ENCODE measurements at regions not wholly inside any gene's neighbourhood (a gene's known extent, or its start where the extent isn't known, plus 50 kb on each side); places are given as distances from the start of the nearest gene placed in this dataset.
"Not testable (repeated sequence)": the region's sequence is repeated elsewhere in the genome, so short reads cannot be mapped to it uniquely, and the experiment has no call there.

DNA sequence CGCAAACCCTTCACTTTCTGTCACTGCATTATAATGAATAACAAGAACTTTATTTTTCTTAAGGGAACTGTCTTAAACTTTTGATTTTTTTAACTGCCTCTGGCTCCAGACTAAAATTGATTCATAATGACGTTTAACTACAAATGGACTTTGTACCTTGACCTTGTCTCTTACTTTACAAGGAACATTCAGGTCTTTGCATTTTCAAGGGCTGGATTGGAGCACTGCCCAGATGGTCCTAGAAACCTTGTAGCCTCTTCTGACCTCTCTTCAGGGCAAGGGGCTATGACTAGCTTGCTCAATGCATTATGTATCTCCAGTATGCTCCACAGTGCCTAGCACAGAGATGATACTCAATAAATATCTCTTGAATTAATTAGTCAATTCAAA lies 612.6 kb upstream of the CLINT1 start:
- DNase-seq, result no peak

GRCh38 chr5:158470764-158471534 lies 612.0 kb upstream of the CLINT1 start:
- no peak for DNase-seq

GRCh38 chr5:158468444-158468843 lies 609.5 kb upstream of the CLINT1 start:
- no peak for DNase-seq

DNA sequence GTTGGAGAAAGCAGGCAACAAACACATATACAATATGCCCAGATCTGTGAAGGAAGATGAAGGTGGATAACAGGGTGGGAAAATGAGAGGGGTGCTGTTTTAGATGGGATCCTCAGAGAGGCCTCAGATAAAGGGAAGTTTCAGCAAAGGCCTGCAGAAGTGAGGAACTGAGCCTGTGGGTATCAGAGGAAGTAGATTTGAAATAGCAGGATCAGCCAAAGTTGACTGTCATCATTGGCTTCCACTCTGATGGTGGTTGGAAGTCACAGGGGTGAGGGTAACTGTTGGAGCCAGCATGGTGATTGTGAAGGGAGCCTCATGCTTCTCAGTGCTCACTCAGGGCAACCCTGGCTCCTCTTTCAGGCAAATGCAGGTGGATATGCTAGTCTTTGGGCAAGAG lies 607.2 kb upstream of the CLINT1 start:
- no peak for DNase-seq

DNA sequence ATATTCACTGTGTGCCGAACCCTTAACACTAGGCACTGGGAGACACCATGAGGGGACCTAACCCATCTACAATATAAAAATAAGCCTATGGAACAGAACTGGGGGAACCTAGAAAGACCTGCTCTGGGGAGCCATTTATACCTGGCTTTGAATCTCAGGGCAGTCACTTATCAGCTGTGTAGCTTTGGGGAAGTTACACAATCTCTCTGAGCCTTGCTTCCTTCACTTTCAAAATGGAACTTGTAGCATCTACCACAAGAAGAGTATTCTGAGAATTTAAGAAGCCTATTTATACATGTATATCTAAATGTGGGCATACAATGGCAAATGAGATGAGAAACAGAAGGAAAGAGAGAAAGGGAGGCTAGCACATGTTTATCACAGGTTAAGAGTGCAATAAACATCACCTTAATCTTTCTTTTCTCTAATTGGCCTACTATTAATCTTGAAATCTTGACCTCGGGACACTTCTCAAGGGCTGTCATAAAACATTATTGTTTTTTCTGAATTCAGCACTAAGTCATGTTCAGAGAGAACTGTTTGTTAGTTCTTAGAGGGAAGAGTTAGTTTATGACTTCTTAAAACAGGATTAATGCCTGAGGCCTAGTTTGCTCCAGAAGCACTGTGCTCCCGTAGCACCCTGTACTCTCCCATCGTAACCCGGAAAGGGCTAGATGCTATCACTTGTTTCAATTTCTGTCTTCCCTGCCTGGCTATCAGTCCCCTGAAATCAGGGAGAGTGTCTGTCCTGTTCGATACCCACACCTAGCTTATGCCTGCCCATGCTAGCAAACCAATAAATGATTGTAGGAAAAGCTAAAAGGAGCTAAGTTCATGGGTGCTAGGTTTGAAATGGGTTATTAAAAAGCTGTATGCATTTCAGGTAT lies 606.4 kb upstream of the CLINT1 start:
- no peak for DNase-seq

DNA sequence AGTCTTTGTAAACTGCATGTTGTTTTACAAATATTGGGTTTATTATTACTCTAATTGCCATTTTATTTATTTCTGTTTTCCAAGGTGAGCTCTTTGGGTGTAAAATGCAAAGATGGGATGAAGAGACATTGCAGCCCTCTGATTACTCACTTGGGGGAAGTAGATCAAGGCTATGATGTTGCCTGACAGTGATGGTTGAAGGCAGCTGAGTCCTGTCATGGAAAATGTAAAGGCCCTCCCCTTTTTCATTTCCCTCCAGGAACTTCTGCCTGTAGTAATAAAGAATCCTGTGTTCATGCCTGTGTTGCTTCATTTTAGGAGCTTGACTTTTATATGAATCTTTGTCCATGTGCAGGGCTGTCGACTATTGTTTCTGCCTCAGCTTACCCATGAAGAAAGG lies 605.4 kb upstream of the CLINT1 start:
- DNase-seq, result no peak

DNA sequence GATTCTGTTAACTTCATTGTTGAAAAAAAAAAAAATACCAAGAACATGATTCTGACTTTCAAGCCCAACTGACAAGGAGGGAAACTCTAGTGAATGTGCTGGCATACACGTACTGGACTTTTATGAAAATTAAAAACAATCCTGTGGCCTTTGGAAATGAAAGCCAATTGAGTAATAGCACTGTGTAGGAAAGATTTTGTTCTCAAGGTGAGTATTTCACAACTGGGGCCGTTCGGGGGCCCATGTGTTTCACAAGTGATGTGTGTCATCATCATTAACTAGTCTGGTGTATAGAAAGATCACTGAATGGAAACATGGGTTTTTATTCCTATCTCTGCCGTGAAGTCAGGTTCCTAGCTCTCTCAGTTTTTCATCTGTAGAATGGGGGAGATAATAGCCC lies 605.0 kb upstream of the CLINT1 start:
- no peak for DNase-seq

DNA sequence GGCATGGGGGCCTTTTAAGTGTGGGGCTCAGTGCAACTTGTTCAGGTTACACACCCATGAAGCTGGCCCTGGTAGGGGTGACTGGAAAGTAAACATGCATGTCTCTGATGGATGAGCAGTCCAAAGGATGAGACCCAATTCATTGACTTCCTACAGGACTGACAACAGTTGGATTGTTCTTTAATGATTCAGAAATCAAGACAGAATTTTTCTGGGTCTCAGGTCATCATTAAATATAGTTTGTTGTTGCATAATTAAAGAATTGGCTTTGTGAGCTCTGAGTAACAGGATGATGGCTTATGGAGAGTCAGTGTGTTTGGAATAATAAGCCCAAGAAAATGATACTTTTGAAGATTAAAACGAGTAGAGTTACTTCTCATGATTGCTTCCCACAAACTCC lies 604.2 kb upstream of the CLINT1 start:
- DNase-seq, result no peak

DNA sequence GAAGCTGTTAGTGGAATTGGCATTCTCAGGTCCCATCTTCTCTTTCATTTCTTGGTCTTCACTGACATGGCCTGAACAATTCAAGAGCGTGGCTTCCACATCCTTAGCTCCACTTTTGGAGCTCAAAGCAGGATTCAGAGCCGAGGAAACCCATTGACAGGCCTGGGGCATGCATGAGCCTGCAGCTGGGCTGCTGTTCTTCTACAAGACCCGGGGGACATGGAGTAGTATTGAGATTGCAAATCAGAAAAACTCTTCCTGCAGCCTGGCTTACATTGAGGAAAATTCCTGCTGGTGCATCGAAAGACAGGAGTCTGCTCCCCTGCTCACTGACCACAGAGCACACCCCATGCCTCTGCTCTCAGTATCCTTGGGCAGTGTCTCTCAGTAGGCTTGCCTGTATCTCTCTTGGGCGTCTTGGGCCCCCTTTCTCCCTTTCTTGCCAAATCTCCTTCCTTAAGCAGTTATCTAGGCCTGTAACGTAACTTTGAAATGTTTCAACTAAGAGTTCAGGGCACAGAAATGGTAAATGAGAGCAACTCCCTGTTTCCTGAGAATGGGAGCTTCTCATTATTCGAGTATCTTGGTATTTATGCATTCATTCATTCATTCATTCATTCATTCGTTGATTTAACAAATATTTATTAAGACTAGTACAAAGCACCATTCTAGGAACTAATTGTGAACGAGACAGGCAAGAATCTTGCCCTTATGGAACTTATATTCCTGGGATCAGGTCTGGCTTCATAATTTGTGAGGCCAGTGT lies 603.6 kb upstream of the CLINT1 start:
- no peak for DNase-seq

DNA sequence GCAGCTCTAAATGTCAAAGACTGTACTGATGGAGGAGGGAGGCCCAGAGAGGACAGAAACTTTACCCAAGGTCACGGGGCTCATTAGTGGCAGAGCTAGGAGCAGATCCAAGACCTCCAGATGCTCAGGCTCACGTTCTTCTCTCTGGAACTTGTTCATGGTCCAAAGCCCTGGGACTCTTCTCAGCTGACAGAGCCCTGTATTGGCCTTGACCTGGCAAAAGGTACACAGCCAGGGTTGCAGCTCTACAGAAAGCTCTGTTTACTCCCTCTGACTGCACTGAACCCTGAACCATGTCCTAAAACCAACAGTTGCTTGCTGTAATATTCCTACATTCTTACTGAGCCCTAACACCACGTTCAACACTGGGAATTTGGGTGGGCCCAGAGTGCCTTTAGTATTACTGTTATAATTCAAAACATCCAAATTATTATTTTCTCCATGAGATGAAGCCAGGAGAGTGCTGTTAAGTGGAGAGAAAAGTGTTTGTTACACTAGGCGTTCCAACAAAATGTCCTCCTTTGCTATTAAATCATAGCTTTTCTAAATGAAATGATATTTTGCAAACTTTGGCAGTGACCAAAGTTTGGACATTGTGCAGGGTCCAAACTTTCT lies 602.4 kb upstream of the CLINT1 start:
- no peak for DNase-seq

DNA sequence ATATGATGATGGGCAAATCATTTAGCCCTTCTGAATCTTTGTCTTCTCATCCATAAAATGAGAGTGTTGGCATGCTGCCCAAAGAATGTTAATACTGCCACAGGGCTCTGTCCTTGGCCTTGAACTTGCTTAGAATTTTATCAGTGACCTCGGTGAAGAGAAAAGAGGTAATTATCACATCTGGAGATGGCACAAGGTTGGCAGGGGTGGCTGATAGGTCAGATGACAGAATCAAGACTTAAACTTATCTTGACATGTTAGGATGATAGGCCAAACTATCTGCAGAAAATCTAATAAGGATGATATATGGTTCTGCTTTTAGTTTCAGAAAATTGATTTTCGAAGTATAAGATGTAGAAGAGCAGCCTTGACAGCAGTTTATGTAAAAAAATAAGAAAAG lies 599.1 kb upstream of the CLINT1 start:
- DNase-seq, result no peak

GRCh38 chr5:158456756-158457155 lies 597.8 kb upstream of the CLINT1 start:
- no peak for DNase-seq

GRCh38 chr5:158456241-158456640 lies 597.3 kb upstream of the CLINT1 start:
- no peak for DNase-seq

DNA sequence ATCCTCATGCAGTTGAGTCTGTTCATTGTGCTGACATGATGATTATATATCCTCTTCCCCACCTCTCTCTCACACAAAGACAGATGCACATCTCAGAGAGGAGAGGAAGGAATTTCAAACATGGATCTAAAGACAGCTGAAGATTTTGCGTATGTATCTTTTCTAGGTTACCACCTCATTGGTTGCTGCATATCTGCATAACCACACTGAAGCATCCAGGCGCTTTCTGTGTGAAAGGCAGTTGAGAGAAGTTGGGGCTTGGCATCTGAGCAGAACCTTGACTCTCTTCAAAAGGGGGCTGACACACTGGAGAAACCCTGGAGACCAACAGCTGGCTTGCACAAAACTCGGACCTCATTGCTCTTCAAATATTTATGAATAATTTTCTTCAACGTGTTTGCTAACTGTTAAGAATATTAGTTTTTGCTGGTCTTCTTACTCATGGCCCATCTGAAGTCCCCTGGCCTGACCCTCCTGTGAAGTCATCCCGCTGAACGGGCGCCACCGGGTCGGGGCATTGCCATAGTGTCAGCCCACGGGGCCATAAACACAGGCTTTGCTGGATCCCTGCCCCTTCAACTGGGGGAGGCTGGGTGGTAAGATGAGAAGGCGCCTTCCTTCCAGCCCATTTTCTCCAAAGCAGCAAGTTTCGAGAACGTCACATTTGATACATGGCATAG lies 593.2 kb upstream of the CLINT1 start:
- DNase-seq, result no peak

GRCh38 chr5:158451203-158451992 lies 592.5 kb upstream of the CLINT1 start:
- no peak for DNase-seq

DNA sequence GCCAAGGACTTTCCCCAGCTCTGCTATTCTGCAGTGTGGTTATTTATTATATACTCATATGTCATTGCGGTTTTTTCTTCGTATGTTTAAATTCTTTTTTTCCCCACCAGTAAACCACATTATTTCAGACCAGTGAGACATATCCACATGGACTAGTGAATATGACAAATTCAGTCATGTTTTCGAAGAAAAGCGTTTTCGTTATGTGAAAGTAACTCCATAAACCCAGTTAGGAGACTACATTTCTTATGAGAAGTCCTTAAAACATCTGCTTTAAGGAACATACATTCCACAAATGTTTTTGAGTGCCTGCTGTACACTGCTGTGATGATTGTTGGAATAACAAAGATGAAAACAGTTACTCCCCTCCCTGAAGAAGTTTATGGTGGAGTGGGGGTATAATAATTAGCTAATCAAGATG lies 591.8 kb upstream of the CLINT1 start:
- DNase-seq, result no peak

GRCh38 chr5:158446761-158447160 lies 587.8 kb upstream of the CLINT1 start:
- DNase-seq, result not testable (repeated sequence)

GRCh38 chr5:158439204-158439603 lies 580.3 kb upstream of the CLINT1 start:
- not testable (repeated sequence) for DNase-seq

DNA sequence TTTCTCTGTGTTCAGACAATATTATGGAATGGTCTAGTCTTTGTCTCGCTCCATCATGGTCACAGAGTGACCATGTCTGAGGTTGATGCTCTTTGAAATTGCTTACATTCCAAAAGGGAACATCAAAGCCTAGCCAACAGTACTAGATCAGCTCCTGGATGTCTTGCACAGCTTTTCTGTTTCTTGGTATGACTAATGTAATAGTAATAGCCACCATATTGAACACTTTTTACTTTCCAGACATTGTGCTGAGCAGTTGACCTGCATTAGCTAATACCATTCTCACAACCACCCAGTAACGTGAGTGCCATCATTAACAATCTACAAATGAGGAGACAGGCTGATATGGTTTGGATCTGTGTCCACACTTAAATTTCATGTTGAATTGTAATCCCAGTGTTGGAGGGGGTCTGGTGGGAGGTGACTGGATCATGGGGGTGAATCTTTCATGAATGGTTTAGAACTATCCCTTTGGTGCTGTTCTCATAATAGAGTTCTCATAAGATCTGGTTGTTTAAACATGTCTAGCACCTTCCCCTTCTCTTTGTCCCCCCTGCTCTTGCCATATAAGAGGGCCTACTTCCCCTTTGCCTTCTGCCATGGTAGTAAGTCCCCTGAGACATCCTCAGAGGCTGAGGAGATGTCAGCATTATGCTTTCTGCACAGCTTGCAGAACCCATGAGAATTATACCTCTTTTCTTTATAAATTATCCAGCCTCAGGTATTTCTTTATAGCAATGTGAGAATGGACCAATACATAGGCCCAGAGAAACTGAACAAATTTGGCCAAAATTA lies 577.5 kb upstream of the CLINT1 start:
- DNase-seq, result no peak

GRCh38 chr5:158435161-158435616 lies 576.2 kb upstream of the CLINT1 start:
- DNase-seq, result no peak

DNA sequence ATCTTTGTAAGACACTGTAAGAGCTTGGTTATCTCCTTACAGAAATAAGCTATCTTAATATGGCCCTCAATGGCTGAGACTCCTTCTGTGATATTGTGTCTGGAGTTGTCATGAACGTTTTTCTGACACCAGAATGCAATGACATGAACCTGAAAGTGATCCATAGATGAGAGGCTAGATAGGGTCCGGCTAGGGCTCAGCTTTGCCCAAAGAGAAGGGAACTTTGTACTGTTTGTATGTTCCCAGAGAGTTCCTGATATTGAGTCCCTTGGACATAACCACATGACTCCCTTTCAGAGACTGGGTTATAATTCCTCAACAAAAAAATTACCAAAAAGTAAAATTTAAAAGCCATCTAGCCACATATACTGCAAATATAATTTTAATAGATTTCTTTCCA lies 575.8 kb upstream of the CLINT1 start:
- no peak for DNase-seq

Data from hematopoietic multipotent progenitor cell treated with erythropoietin and hydrocortisone succinate and interleukin-3 and kit ligand, for 8 days (in vitro differentiated cells).